ENCODE measurements at regions not wholly inside any gene's neighbourhood (a gene's known extent, or its start where the extent isn't known, plus 50 kb on each side); places are given as distances from the start of the nearest gene placed in this dataset.

DNA sequence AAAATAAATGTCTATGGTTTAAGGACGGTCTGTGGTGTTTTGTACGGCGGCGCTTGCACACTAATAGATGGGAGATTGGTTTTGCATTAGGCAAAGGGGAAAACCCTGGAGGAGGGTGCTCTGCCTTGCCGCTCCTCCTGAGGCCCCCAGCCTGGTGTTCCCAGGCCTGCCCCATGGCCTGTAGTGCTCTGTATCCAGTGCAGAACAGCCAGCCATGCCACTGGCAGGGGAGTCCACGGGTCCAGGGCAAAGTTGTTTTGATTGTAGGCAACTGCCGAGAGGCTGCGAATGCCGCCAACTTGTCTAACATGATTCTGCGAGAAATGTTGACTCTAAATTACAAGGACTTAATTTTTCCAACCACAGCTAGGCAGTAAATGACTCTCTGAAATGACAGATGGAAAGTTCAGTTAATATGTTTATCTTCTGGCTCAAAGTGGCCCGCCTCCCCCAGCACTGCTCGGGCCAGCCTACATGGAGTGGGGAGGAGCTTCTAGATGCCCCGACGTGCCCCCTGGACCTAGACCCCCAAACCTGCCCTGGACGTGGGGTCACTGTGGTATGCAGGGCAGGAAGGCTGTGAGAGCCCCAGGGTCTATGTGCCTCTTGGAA, 104.6 kb upstream of the GDF10 start:
- Histone ChIP-seq H3K36me3 (ENCODE audit: control insufficient read depth in 4 of 4, insufficient read depth in 4 of 4, low read length in 4 of 4) (no peaks in the 10 kb centered on the region), H3K4me1 (ENCODE audit: control insufficient read depth in 5 of 5, insufficient read depth in 5 of 5, low read length in 5 of 5) (peaks cover 0 to 32% (median 4%) of the 10 kb centered on the region in 5 donors), H3K27ac (ENCODE audit: low read depth in 1 of 2, low read length in 1 of 2) (no peak overlapping the region), H3K27me3 (ENCODE audit: control insufficient read depth in 3 of 3, insufficient read depth in 3 of 3, low read length in 2 of 3) (no peaks in the 10 kb centered on the region), H3K9ac (ENCODE audit: insufficient read depth in 1 of 2, low read length in 2 of 2) (no peak overlapping the region), H3K9me3 (ENCODE audit: control insufficient read depth in 4 of 4, insufficient read depth in 3 of 4, low read length in 3 of 4) (no peaks in the 10 kb centered on the region), H3K4me3 (no peak overlapping the region)
- peak in 2 of 3 donors; percentile 37 to 56 for DNase-seq
- WGBS, 2 donors = 75 to 81% methylated on average over 15 of the region's 15 CpGs
- TF ChIP-seq CTCF (IDR thresholded peaks at IDR 0.05; ENCODE audit: control extremely low read depth, extremely low read depth) = no peak
- no peak for ATAC-seq (ENCODE audit: insufficient read depth, low FRiP score)

DNA sequence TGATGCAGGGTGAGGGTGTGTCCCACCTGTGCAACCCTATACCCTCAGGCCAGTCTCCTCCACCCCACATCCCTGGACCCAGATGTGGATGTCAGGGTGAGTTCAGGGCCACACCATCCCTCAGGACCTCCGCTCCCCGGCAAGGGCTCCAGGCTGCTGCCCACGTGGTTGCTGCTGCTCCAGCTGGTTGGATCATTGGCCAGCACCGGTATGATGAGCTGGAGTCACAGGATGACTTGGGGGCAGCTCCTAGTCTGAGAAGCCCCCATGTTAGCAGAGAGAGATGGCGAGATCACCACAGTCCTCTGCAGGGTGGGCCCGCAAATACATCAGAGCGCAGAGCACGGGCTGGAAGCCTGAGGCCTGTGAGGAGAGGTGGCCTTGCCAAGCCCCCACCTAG, 103.3 kb upstream of the GDF10 start:
- TF ChIP-seq CTCF (IDR thresholded peaks at IDR 0.05; ENCODE audit: control extremely low read depth, extremely low read depth) = no peak
- WGBS, 2 donors = 96 to 97% methylated on average over 8 of the region's 8 CpGs
- no peak overlapping the region for H3K9ac ChIP-seq (ENCODE audit: insufficient read depth in 1 of 2, low read length in 2 of 2)
- no peaks in the 10 kb centered on the region for H3K36me3 ChIP-seq (ENCODE audit: control insufficient read depth in 4 of 4, insufficient read depth in 4 of 4, low read length in 4 of 4)
- DNase-seq (no peak), ATAC-seq (ENCODE audit: insufficient read depth, low FRiP score) (no peak)
- H3K9me3 ChIP-seq (ENCODE audit: control insufficient read depth in 4 of 4, insufficient read depth in 3 of 4, low read length in 3 of 4) = peaks cover 0 to 4% (median 1%) of the 10 kb centered on the region in 4 donors
- H3K4me3 ChIP-seq = no peak overlapping the region
- no peaks in the 10 kb centered on the region for H3K27me3 ChIP-seq (ENCODE audit: control insufficient read depth in 3 of 3, insufficient read depth in 3 of 3, low read length in 2 of 3)
- peaks cover 0 to 27% (median 1%) of the 10 kb centered on the region in 5 donors for H3K4me1 ChIP-seq (ENCODE audit: control insufficient read depth in 5 of 5, insufficient read depth in 5 of 5, low read length in 5 of 5)
- H3K27ac ChIP-seq (ENCODE audit: low read depth in 1 of 2, low read length in 1 of 2) = no peak overlapping the region

- Histone ChIP-seq H3K4me1 (ENCODE audit: control insufficient read depth in 5 of 5, insufficient read depth in 5 of 5, low read length in 5 of 5) (peaks cover 0 to 26% (median 0%) of the 10 kb centered on the region in 5 donors), H3K9ac (ENCODE audit: insufficient read depth in 1 of 2, low read length in 2 of 2) (no peak overlapping the region), H3K36me3 (ENCODE audit: control insufficient read depth in 4 of 4, insufficient read depth in 4 of 4, low read length in 4 of 4) (no peaks in the 10 kb centered on the region), H3K4me3 (no peak overlapping the region), H3K27me3 (ENCODE audit: control insufficient read depth in 3 of 3, insufficient read depth in 3 of 3, low read length in 2 of 3) (no peaks in the 10 kb centered on the region), H3K9me3 (ENCODE audit: control insufficient read depth in 4 of 4, insufficient read depth in 3 of 4, low read length in 3 of 4) (peaks cover 0 to 7% (median 1%) of the 10 kb centered on the region in 4 donors), H3K27ac (ENCODE audit: low read depth in 1 of 2, low read length in 1 of 2) (no peak overlapping the region)
- DNase-seq (no peak), ATAC-seq (ENCODE audit: insufficient read depth, low FRiP score) (no peak)
- no peak for TF ChIP-seq CTCF (IDR thresholded peaks at IDR 0.05; ENCODE audit: control extremely low read depth, extremely low read depth)
- WGBS, 2 donors = 83 to 89% methylated on average over 4 of the region's 4 CpGs
Observed at GRCh38 chr10:47198221-47198620, 101.8 kb upstream of the GDF10 start.

- Histone ChIP-seq H3K4me3 (no peak overlapping the region), H3K27me3 (ENCODE audit: control insufficient read depth in 3 of 3, insufficient read depth in 3 of 3, low read length in 2 of 3) (no peaks in the 10 kb centered on the region), H3K27ac (ENCODE audit: low read depth in 1 of 2, low read length in 1 of 2) (no peak overlapping the region), H3K9me3 (ENCODE audit: control insufficient read depth in 4 of 4, insufficient read depth in 3 of 4, low read length in 3 of 4) (peaks cover 0 to 7% (median 1%) of the 10 kb centered on the region in 4 donors), H3K4me1 (ENCODE audit: control insufficient read depth in 5 of 5, insufficient read depth in 5 of 5, low read length in 5 of 5) (peaks cover 0 to 30% (median 0%) of the 10 kb centered on the region in 5 donors), H3K9ac (ENCODE audit: insufficient read depth in 1 of 2, low read length in 2 of 2) (no peak overlapping the region), H3K36me3 (ENCODE audit: control insufficient read depth in 4 of 4, insufficient read depth in 4 of 4, low read length in 4 of 4) (no peaks in the 10 kb centered on the region)
- 89 to 96% methylated on average over 2 of the region's 2 CpGs for WGBS, 2 donors
- no peak for ATAC-seq (ENCODE audit: insufficient read depth, low FRiP score)
- DNase-seq = no peak
- TF ChIP-seq CTCF (IDR thresholded peaks at IDR 0.05; ENCODE audit: control extremely low read depth, extremely low read depth) = no peak
Observed at GRCh38 chr10:47205192-47205591, 94.8 kb upstream of the GDF10 start.
